Stimulated activated CD4-positive, alpha-beta T cell treated with anti-CD3 and anti-CD28 coated beads, Interleukin-15, amount 100 ng/mL, for 1 hour (primary cell): ENCODE measurements at regions not wholly inside any gene's neighbourhood (a gene's known extent, or its start where the extent isn't known, plus 50 kb on each side); places are given as distances from the start of the nearest gene placed in this dataset.
"Not testable (repeated sequence)": the region's sequence is repeated elsewhere in the genome, so short reads cannot be mapped to it uniquely, and the experiment has no call there.

Experiments
- DNase-seq, 2 donors: peaks; one replicate each; pipeline ENCODE4 v3.0.0-alpha.2; 2020; ENCODE audit warnings: low read depth in 1 of 2, low spot score in 1 of 2

GRCh38 chr1:22196041-22196440 lies 53.1 kb upstream of the WNT4 start:
- no peak for DNase-seq

- DNase-seq = no peak
Observed at GRCh38 chr1:22196641-22197040, 53.7 kb upstream of the WNT4 start.

GRCh38 chr1:22197644-22198043 lies 54.7 kb upstream of the WNT4 start:
- DNase-seq = no peak

- no peak for DNase-seq
Observed at GRCh38 chr1:22201023-22201422, 58.1 kb upstream of the WNT4 start.

GRCh38 chr1:22203335-22203734 lies 60.4 kb upstream of the WNT4 start:
- no peak for DNase-seq

GRCh38 chr1:22204057-22204840 lies 61.4 kb upstream of the WNT4 start:
- no peak for DNase-seq

- no peak for DNase-seq
Observed at GRCh38 chr1:22204989-22205913, 62.4 kb upstream of the WNT4 start.

GRCh38 chr1:22206551-22207125 lies 63.7 kb upstream of the WNT4 start:
- DNase-seq = no peak

- DNase-seq = no peak
Observed at GRCh38 chr1:22207511-22208267, 64.8 kb upstream of the WNT4 start.

GRCh38 chr1:22208268-22208972 lies 65.5 kb upstream of the WNT4 start:
- DNase-seq = no peak

- no peak for DNase-seq
Observed at GRCh38 chr1:22208973-22209378, 66.1 kb upstream of the WNT4 start.

GRCh38 chr1:22210176-22210575 lies 67.3 kb upstream of the WNT4 start:
- no peak for DNase-seq

- no peak for DNase-seq
Observed at GRCh38 chr1:22210636-22211035, 67.7 kb upstream of the WNT4 start.

GRCh38 chr1:22211459-22211858 lies 68.6 kb upstream of the WNT4 start:
- DNase-seq = not testable (repeated sequence)

- no peak for DNase-seq
Observed at GRCh38 chr1:22212400-22213233, 69.7 kb upstream of the WNT4 start.

- DNase-seq = no peak
Observed at GRCh38 chr1:22216210-22216883, 73.5 kb upstream of the WNT4 start.

GRCh38 chr1:22216966-22217365 lies 74.1 kb upstream of the WNT4 start:
- no peak for DNase-seq

GRCh38 chr1:22217811-22218460 lies 75.0 kb upstream of the WNT4 start:
- DNase-seq = no peak
